ENCODE measurements at regions not wholly inside any gene's neighbourhood (a gene's known extent, or its start where the extent isn't known, plus 50 kb on each side); places are given as distances from the start of the nearest gene placed in this dataset.

DNA sequence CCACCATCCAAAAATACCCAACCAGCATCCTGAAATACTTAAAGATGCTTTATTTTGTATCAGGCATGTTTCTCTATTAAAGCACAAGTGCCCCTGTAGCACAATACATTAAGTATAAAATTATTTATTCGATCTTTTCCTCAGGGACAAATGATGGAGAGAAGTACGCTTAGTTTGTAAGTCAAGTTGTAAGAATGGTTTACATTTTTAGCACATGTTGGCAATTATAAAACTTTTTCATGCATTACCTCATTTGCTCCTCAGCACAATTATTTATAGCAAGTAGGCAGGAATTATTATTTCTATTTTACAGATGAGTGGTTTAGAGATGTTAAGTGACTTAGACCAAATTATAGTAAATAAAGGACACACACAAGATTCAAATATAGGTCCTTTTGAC, 232.6 kb upstream of the HTR2A start:
- Histone ChIP-seq H3K4me1 (ENCODE audit: control insufficient read depth, extremely low read depth, insufficient read depth, low read length) (no peaks in the 10 kb centered on the region), H3K9me3 (ENCODE audit: control insufficient read depth, low read depth, low read length) (no peaks in the 10 kb centered on the region), H3K4me2 (ENCODE audit: control insufficient read depth, extremely low read depth, insufficient read depth, low read depth, low read length) (no peak overlapping the region), H3K4me3 (ENCODE audit: control insufficient read depth in 2 of 3, extremely low read depth in 1 of 3, insufficient read depth in 2 of 3, low read depth in 1 of 3, low read length in 3 of 3) (no peak overlapping the region), H3K9ac (ENCODE audit: control insufficient read depth, extremely low read depth, insufficient read depth, low read length) (no peak overlapping the region), H2AFZ (ENCODE audit: control insufficient read depth, low read length) (no peak overlapping the region), H3K79me2 (ENCODE audit: control insufficient read depth, insufficient read depth, low read length) (no peaks in the 10 kb centered on the region), H4K20me1 (ENCODE audit: control insufficient read depth, extremely low read depth, insufficient read depth, low read length) (no peaks in the 10 kb centered on the region), H3K36me3 (ENCODE audit: control insufficient read depth in 2 of 2, extremely low read depth in 1 of 2, insufficient read depth in 2 of 2, low read length in 2 of 2) (no peaks in the 10 kb centered on the region), H3K27ac (ENCODE audit: control insufficient read depth, insufficient read depth, low read length) (no peak overlapping the region), H3K27me3 (ENCODE audit: control insufficient read depth, extremely low read depth, insufficient read depth, low read length) (no peaks in the 10 kb centered on the region), H3K9me1 (ENCODE audit: control insufficient read depth, extremely low read depth, insufficient read depth, low read length) (no peaks in the 10 kb centered on the region)
- TF ChIP-seq EZH2 (IDR thresholded peaks at IDR 0.05; ENCODE audit: low read length), result no peak
- TF ChIP-seq, protein P1, sequence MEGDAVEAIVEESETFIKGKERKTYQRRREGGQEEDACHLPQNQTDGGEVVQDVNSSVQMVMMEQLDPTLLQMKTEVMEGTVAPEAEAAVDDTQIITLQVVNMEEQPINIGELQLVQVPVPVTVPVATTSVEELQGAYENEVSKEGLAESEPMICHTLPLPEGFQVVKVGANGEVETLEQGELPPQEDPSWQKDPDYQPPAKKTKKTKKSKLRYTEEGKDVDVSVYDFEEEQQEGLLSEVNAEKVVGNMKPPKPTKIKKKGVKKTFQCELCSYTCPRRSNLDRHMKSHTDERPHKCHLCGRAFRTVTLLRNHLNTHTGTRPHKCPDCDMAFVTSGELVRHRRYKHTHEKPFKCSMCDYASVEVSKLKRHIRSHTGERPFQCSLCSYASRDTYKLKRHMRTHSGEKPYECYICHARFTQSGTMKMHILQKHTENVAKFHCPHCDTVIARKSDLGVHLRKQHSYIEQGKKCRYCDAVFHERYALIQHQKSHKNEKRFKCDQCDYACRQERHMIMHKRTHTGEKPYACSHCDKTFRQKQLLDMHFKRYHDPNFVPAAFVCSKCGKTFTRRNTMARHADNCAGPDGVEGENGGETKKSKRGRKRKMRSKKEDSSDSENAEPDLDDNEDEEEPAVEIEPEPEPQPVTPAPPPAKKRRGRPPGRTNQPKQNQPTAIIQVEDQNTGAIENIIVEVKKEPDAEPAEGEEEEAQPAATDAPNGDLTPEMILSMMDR (optimal IDR thresholded peaks at IDR 0.05 in 1 of 3, IDR thresholded peaks at IDR 0.05 in 1 of 3, conservative IDR thresholded peaks at IDR 0.05 in 1 of 3; ENCODE audit: extremely low read depth in 1 of 3, insufficient read depth in 2 of 3, low read length in 3 of 3), result no peak
- dilution Hi-C loops (cut with MboI; ENCODE audit: extremely low pct_ligation_motif_present, low sequenced_read_pairs), result no loop called here
- FAIRE-seq, result no peak
- DNase-seq (ENCODE audit: low read depth, low spot score), result no peak

DNA sequence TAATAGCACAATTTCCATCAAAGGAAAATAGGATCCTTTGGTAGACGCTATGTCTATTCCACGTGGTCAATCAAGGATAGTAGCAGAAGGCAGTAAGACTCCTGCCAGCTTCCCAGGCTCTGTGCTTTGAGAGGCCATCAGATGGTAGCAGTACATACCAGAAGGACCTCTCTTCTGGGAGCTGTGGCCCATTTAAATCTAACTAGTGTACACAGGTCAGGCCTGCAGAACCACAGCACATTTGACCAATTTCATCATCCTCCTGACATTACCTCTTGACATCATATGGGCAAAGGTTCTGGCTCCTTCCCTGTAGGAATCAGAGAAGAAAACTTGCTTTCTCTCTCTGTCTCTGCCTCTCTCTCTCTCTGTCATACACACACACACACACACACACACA, 229.6 kb upstream of the HTR2A start:
- Histone ChIP-seq H3K4me1 (ENCODE audit: control insufficient read depth, extremely low read depth, insufficient read depth, low read length) (peaks cover 3% of the 10 kb centered on the region), H3K27ac (ENCODE audit: control insufficient read depth, insufficient read depth, low read length) (no peak overlapping the region), H3K9me1 (ENCODE audit: control insufficient read depth, extremely low read depth, insufficient read depth, low read length) (no peaks in the 10 kb centered on the region), H3K4me2 (ENCODE audit: control insufficient read depth, extremely low read depth, insufficient read depth, low read depth, low read length) (no peak overlapping the region), H3K9ac (ENCODE audit: control insufficient read depth, extremely low read depth, insufficient read depth, low read length) (no peak overlapping the region), H3K4me3 (ENCODE audit: control insufficient read depth in 2 of 3, extremely low read depth in 1 of 3, insufficient read depth in 2 of 3, low read depth in 1 of 3, low read length in 3 of 3) (no peak overlapping the region), H2AFZ (ENCODE audit: control insufficient read depth, low read length) (no peak overlapping the region), H3K79me2 (ENCODE audit: control insufficient read depth, insufficient read depth, low read length) (no peaks in the 10 kb centered on the region), H3K27me3 (ENCODE audit: control insufficient read depth, extremely low read depth, insufficient read depth, low read length) (no peaks in the 10 kb centered on the region), H4K20me1 (ENCODE audit: control insufficient read depth, extremely low read depth, insufficient read depth, low read length) (no peaks in the 10 kb centered on the region), H3K36me3 (ENCODE audit: control insufficient read depth in 2 of 2, extremely low read depth in 1 of 2, insufficient read depth in 2 of 2, low read length in 2 of 2) (no peaks in the 10 kb centered on the region), H3K9me3 (ENCODE audit: control insufficient read depth, low read depth, low read length) (no peaks in the 10 kb centered on the region)
- TF ChIP-seq, protein P1 (optimal IDR thresholded peaks at IDR 0.05 in 1 of 3, IDR thresholded peaks at IDR 0.05 in 1 of 3, conservative IDR thresholded peaks at IDR 0.05 in 1 of 3; ENCODE audit: extremely low read depth in 1 of 3, insufficient read depth in 2 of 3, low read length in 3 of 3), result peak in 1 of 3 experiments; percentile 24
- TF ChIP-seq EZH2 (IDR thresholded peaks at IDR 0.05; ENCODE audit: low read length), result no peak
- FAIRE-seq (no peak), DNase-seq (ENCODE audit: low read depth, low spot score) (no peak)
- dilution Hi-C loops (cut with MboI; ENCODE audit: extremely low pct_ligation_motif_present, low sequenced_read_pairs), result no loop called here
